Activated effector memory CD4-positive, alpha-beta T cell treated with anti-CD3 and anti-CD28 coated beads, Interleukin-2, amount 50 U/mL, for 16 hours (primary cell): ENCODE measurements at regions not wholly inside any gene's neighbourhood (a gene's known extent, or its start where the extent isn't known, plus 50 kb on each side); places are given as distances from the start of the nearest gene placed in this dataset.

Source experiments
- DNase-seq: peaks from one replicate; pipeline ENCODE4 v3.0.0-alpha.2; 2020

DNA sequence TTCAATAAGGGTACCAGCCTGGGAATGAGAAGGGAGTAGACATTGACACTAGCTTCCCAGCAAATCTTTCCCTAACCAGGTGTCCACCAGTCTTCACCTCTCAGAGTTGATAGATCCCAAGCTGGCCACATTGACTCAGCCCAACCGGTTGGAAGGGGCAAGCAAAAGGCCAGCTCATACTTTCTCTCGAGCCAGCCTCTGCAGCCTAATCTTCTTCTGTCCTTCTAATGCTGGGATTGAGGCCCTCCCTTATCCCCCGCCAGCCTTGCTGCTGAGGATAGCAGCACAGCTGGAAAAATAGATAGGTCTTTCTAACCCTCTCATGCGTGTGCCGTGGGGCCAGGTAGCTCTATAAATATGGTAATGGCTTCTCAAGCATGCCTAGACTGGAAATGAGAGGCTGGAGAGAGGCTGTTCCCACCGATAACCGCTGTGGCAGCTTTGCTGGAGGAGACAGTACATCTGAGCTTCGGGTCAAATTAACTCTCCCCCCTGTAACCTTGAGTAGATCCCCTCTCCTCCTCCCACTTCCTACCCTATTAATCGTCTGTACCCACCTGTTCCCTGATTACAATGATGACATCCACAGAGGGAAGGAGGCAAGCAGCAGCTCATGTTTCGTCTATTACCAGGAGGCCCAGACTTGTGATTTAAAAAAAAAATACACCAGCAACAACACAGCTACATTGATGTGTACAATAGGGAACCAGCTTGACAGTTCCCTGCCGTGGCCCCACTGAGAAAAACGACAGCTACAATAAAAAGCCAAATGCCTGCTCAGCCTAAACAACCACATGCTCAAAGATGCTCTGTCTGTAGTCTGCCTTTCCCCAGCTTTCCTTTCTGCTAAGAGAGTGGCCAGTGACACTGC, 219.9 kb upstream of the BRINP1 start:
- DNase-seq, result no peak

DNA sequence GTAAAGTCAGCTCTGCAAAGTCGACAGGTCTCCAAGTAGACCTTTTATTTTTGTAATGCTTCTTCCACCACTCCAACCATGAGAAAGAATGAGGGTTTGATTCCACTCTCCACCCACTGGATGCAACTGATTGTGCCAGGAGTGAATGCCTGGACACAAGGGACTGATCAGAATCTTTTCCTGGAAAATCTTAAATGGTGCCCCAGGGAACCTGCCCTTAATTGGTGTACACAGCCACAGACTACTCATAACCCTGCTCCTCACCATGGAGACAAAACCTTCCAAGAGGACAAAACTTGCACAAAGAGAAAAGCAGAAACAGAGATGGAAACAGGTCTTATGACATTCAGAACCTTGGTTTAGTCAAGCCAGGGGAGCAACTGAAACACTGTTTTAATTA, 208.6 kb upstream of the BRINP1 start:
- no peak for DNase-seq

GRCh38 chr9:119559986-119560385, 190.8 kb upstream of the BRINP1 start:
- no peak for DNase-seq

GRCh38 chr9:119559056-119559455, 189.8 kb upstream of the BRINP1 start:
- no peak for DNase-seq

GRCh38 chr9:119556129-119556875, 187.1 kb upstream of the BRINP1 start:
- DNase-seq, result peak; percentile 73

- DNase-seq, result no peak
Observed at GRCh38 chr9:119544492-119544891, 175.3 kb upstream of the BRINP1 start.

DNA sequence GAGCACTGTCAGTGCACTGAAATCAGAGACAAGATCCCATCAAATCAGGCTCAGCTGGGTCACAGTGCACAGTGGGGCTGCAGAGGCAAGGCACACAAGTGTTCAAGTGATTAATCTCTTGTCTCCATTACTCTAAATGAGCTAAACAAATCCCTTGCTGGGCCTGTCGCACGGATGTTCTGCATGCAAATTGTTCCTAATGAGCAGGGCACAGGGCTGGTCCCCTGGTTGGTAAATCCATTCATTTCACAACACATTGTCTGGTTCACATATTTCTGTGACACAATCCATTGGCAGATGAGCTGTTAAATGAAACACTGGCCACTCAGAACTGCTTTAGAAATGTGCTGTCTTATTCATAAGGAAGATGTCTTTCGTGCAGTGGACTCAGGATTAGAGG, 167.9 kb upstream of the BRINP1 start:
- no peak for DNase-seq

DNA sequence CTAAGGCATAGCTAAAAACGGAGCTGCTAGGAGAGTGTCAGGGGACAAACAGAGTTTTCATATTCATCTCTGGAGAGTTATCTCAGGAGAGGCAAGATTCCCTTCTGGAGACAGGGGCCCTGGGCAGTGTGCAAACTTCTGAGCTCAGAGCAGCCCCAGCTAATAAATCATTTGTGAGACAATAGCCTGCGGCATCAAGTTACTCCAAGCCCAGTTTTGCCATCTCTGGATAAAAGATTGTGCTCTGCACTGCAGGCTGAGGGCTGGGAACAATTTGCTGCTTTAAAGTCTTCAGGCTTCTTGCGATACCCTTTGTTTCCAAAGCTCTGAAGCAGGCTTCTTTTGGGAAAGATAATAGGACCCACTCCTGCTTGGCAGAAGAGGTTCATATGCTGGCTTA, 164.3 kb upstream of the BRINP1 start:
- DNase-seq, result no peak

GRCh38 chr9:119526698-119527097, 157.5 kb upstream of the BRINP1 start:
- DNase-seq, result no peak

- DNase-seq, result no peak
Observed at GRCh38 chr9:119523508-119523907, 154.3 kb upstream of the BRINP1 start.

DNA sequence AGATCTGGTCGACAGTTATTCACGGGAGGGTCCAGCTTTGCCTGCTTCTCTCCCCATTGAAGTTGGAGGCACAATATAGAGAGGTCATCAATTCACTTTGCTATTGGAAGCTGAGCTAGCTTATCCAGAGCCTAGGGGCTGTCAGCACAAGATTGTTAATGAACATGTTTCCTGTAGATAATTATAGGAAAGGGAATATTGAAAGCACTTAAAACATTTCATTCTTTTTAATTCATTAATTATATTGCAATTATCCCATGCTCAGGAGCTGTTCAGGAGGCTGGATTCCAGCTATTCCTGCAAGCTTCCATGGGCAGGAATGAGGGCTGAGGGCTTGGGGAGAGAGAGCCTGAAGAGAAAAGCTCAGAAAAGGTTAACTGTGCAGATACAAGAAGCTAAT, 153.1 kb upstream of the BRINP1 start:
- DNase-seq, result no peak

GRCh38 chr9:119509291-119509905, 140.2 kb upstream of the BRINP1 start:
- DNase-seq, result no peak

DNA sequence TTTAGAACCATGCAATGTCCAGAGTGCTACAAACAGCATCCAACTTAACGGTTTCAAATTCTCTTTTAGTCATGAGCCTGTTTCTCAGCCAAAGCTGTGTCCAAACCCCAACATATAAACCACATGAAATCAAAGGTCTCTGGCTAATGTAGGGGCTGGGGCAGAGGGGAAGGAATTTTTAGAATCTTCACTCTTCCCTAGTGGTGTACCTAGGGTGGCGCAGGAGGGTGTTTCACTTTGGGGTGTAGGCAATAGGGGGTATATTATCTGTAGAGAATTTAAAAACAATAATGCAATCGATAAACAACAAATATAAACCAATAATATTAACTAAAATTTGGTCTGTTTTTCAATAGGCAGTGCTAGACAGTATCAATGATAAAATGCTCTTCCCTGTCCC, 132.1 kb upstream of the BRINP1 start:
- no peak for DNase-seq

GRCh38 chr9:119500072-119500771, 131.0 kb upstream of the BRINP1 start:
- DNase-seq, result no peak

- no peak for DNase-seq
Observed at GRCh38 chr9:119487118-119487827, 118.0 kb upstream of the BRINP1 start.

- no peak for DNase-seq
Observed at GRCh38 chr9:119483153-119483552, 113.9 kb upstream of the BRINP1 start.

GRCh38 chr9:119477197-119477596, 108.0 kb upstream of the BRINP1 start:
- no peak for DNase-seq

DNA sequence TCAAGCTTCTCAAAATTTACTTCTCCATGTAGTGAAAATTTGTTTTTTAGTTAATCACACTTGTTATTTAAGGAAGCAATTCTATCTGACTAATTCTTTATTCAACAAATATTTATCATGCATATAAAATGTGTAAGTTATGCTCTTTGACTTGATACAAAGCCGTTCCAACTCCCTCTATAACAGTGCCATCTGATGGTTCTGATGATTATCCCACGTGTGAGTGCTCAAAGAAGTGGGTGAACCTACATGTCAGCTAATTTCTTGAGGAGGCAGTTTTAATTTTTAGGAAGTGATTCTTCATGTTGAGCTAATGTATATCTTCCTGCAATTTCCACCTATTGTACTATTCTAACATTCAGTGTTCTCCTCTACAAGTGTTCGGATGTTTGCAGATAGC, 88.8 kb upstream of the BRINP1 start:
- DNase-seq, result no peak

DNA sequence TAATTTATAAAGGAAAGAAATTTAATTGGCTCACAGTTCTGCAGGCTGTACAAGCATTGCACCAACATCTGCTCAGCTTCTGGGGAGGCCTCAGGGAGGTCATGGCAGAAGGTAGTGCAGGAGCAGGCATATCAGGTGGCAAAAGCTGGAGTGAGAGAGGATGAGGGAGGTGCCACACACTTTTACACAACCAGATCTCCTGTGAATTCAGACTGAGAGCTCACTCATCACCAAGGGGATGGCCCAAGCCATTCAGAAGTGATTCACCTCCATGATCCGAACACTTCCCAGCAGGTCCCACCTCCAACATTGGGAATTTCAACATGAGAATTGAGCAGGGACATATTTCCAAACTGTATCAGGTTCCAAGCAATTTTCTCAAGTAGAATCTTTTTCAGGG, 84.7 kb upstream of the BRINP1 start:
- DNase-seq, result no peak

DNA sequence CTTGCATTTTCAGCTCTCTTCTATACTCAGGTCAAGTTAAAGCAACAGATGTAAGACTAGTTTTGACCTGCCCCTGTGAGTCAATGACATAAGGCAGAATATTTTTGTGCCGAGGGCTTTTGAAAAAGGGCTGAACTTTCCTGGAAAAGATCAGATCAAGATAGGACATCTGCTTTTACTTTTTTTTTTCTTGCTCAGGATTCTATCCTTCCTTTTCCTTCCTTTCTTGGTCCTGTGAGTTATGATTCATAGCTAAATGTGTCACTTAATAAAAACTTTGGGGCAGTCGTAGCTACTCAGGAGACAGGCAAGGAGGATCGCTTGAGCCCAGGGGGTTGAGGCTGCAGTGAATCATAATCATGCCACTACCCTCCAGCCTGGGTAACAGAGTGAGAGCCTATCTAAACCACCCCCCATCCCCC, 84.3 kb upstream of the BRINP1 start:
- no peak for DNase-seq

DNA sequence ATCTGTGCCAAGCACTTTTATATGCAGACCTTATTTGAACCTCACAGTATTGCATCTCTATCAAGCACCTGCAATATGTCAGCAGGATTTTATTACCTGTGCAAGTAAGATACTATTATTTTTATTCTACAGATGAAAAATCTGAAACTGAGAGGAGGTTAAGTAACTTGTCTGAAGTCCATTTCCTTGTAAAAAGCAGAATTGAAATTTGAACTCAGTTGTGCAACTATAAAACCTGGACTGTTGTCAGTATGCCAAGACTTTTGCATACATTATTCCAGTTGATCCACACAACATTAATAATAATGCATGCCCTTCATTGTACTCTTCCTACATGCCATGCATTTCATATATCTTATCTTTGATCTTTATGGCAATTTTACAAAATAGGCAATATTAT, 82.2 kb upstream of the BRINP1 start:
- no peak for DNase-seq

DNA sequence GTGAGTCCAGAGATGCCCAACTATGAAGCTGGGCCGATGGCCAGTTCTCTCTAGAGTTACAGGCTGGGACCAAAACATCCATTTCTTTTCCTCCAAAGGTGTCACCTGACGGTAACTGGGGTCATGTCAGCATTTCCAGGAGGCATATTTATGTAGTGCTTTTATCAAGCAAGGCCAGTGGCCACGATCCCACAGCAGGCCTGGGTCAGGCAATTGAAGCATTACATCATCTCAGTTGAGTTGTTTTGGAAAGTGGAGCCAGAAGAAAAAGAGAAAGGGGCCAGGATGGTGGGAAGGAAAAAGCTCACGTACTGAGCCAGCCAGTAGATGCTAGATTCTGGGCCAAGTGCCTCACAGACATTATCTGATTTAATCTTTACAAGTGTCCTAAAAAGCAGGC, 73.9 kb upstream of the BRINP1 start:
- no peak for DNase-seq

DNA sequence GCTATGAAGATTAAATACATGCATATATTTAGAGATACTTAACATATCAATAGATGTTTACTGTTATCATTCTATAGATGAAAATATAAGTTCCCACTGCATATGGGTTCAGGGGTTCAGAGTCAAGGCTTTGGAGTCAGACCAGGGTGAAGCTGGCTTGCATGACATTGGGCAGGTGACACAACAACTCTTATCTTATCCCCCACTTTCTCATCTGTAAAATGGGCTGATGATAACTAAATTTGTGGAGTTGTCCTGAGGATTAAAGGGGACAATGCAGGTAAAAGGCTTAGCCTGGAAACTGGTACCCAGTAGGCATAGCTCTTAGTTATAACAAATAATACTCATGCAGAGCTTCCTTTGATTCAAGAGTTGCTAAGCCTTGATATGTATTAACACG, 72.6 kb upstream of the BRINP1 start:
- no peak for DNase-seq
